GM06990 (cell line): ENCODE measurements at regions not wholly inside any gene's neighbourhood (a gene's known extent, or its start where the extent isn't known, plus 50 kb on each side); places are given as distances from the start of the nearest gene placed in this dataset.

ENCODE experiments used
- DNase-seq: peaks from one replicate; pipeline ENCODE4 v3.0.0-alpha.2; 2011; ENCODE audit not compliant: insufficient read length; ENCODE audit errors: extremely low read depth
- H3K27me3 ChIP-seq: replicated peaks from 2 replicates; pipeline ENCODE4 v1.6.0; 2011; ENCODE audit warnings: low read length; ENCODE audit not compliant: control insufficient read depth, insufficient read depth
- H3K36me3 ChIP-seq: 2 replicates; pipeline ENCODE4 v1.5.1; 2011; ENCODE audit warnings: low read length; ENCODE audit not compliant: control insufficient read depth, insufficient read depth
- H3K4me3 ChIP-seq: replicated peaks from 2 replicates; pipeline ENCODE4 v1.5.1; 2011; ENCODE audit warnings: low read depth, mild to moderate bottlenecking, control low read depth, low read length
- CTCF ChIP-seq: IDR thresholded peaks from 2 replicates; pipeline ENCODE4 v1.5.1; 2011; ENCODE audit warnings: low read length, control low read depth, mild to moderate bottlenecking, inconsistent platforms; ENCODE audit not compliant: insufficient read depth, poor library complexity, severe bottlenecking

GRCh38 chr14:22018890-22019289 is 345.3 kb upstream of the OR4E1 start:
- Histone ChIP-seq H3K4me3 (no peak overlapping the region), H3K36me3 (no peaks in the 10 kb centered on the region), H3K27me3 (no peaks in the 10 kb centered on the region)
- TF ChIP-seq CTCF, result no peak
- DNase-seq, result no peak

GRCh38 chr14:22012452-22012851 is 338.8 kb upstream of the OR4E1 start:
- H3K27me3 ChIP-seq, result no peaks in the 10 kb centered on the region; the same call in 1 of the 2 replicates
- TF ChIP-seq CTCF, result no peak
- H3K36me3 ChIP-seq, result no peaks in the 10 kb centered on the region

GRCh38 chr14:22011253-22011642 is 337.6 kb upstream of the OR4E1 start:
- Histone ChIP-seq H3K4me3 (no peak overlapping the region), H3K36me3 (no peaks in the 10 kb centered on the region), H3K27me3 (no peaks in the 10 kb centered on the region; the same call in 1 of the 2 replicates)
- DNase-seq, result no peak
- TF ChIP-seq CTCF, result no peak

More at GRCh38 chr14:22012452-22012851, 338.8 kb upstream of the OR4E1 start:
- no peak overlapping the region for H3K4me3 ChIP-seq
- DNase-seq, result no peak

- TF ChIP-seq CTCF, result no peak
- no peaks in the 10 kb centered on the region for H3K36me3 ChIP-seq
- H3K27me3 ChIP-seq, result no peaks in the 10 kb centered on the region; the same call in 1 of the 2 replicates
- no peak overlapping the region for H3K4me3 ChIP-seq
- no peak for DNase-seq
These were observed 337.1 kb upstream of the OR4E1 start for GRCh38 chr14:22010545-22011252.

- Histone ChIP-seq H3K4me3 (no peak overlapping the region), H3K27me3 (no peaks in the 10 kb centered on the region; the same call in 1 of the 2 replicates), H3K36me3 (no peaks in the 10 kb centered on the region)
- DNase-seq, result no peak
- TF ChIP-seq CTCF, result no peak
These were observed 335.1 kb upstream of the OR4E1 start for GRCh38 chr14:22008766-22009165.
